HepG2 (cell line): ENCODE measurements at regions not wholly inside any gene's neighbourhood (a gene's known extent, or its start where the extent isn't known, plus 50 kb on each side); places are given as distances from the start of the nearest gene placed in this dataset.

Source experiments
- ATAC-seq: fragments of 200-7000 bp; cut with Tn5 transposase; 3 replicates; pipeline ENCODE4 v1.9.1; 2020; ENCODE audit warnings: mild to moderate bottlenecking, moderate library complexity
- BruUV-seq: library from RNA; stranded (reverse); fragments of 400-500 nt; replicated peaks from 2 replicates; lab custom pipeline; 2021; lab: Mats Ljungman, UMichigan
- CTCF ChIA-PET: fragments of 300-600 bp; formaldehyde crosslinking; extraction: SDS; loops from one replicate; lab custom pipeline; 2021; ENCODE audit warnings: low total read pairs, inconsistent platforms, low intra/inter-chr PET ratio; lab: Yijun Ruan, JAX
- POLR2A ChIA-PET: fragments of 350-600 bp; sonication (Branson Sonifier 250); formaldehyde crosslinking; loops from one replicate; lab custom pipeline; 2020; ENCODE audit warnings: antibody characterized with exemption, inconsistent platforms; lab: Yijun Ruan, JAX
- DNase-seq: peaks from one replicate; pipeline ENCODE4 v3.0.0-alpha.2; 2015; ENCODE audit warnings: low spot score
- FAIRE-seq: peaks from 3 replicates; lab custom pipeline; 2011; peaks lifted over from hg19 to GRCh38; lab: Jason Lieb, UNC
- H2AFZ ChIP-seq: one replicate; pipeline ENCODE4 v1.6.1; 2011; ENCODE audit warnings: low read length, inconsistent platforms
- H3K27ac ChIP-seq: fragments of 300-600 bp; 3 replicates; pipeline ENCODE4 v1.8.0; 2011; ENCODE audit warnings: mixed run types, mild to moderate bottlenecking, mixed read lengths, low read length, inconsistent platforms; ENCODE audit not compliant: insufficient read depth; ENCODE audit errors: extremely low read length
- H3K27me3 ChIP-seq, 2 experiments: fragments of 200-600 bp in 1 of 2; 2 replicates in 1 of 2; 3 replicates in 1 of 2; pipeline versions ENCODE4 v1.6.0 to v1.8.0; 2011; ENCODE audit warnings: low read length in 2 of 2, mild to moderate bottlenecking in 2 of 2, moderate library complexity in 2 of 2, inconsistent platforms in 1 of 2; ENCODE audit not compliant: insufficient read depth in 2 of 2, control insufficient read depth in 1 of 2
- H3K36me3 ChIP-seq, 2 experiments: fragments of 200-600 bp in 1 of 2; replicated peaks in 1 of 2; 2 replicates in 1 of 2; 3 replicates in 1 of 2; pipeline versions ENCODE4 v1.5.1 to v1.8.0; 2011; ENCODE audit warnings: low read length in 2 of 2, inconsistent platforms in 1 of 2; ENCODE audit not compliant: insufficient read depth in 2 of 2, control insufficient read depth in 1 of 2
- H3K4me1 ChIP-seq: 2 replicates; pipeline ENCODE4 v1.5.1; 2012; ENCODE audit warnings: low read length, inconsistent platforms; ENCODE audit not compliant: insufficient read depth
- H3K4me2 ChIP-seq: 2 replicates; pipeline ENCODE4 v1.6.0; 2011; ENCODE audit warnings: low read depth, low read length, inconsistent platforms
- H3K4me3 ChIP-seq, 3 experiments: fragments of 200-600 bp in 1 of 3; sonication (generic), shearing (Covaris generic) in 1 of 3; replicated peaks in 1 of 3; 2 replicates each; pipeline ENCODE4 v1.5.1; 2011 to 2016; ENCODE audit warnings: low read length in 3 of 3, inconsistent platforms in 2 of 3, low read depth in 2 of 3, mild to moderate bottlenecking in 2 of 3, control low read depth in 1 of 3, mixed read lengths in 1 of 3; ENCODE audit not compliant: insufficient read depth in 1 of 3
- H3K79me2 ChIP-seq: one replicate; pipeline ENCODE4 v1.6.1; 2011; ENCODE audit warnings: low read length, inconsistent platforms; ENCODE audit not compliant: insufficient read depth
- H3K9ac ChIP-seq: 2 replicates; pipeline ENCODE4 v1.6.0; 2011; ENCODE audit warnings: mild to moderate bottlenecking, low read depth, low read length, inconsistent platforms; ENCODE audit not compliant: insufficient read depth
- H3K9me3 ChIP-seq: 2 replicates; pipeline ENCODE4 v1.5.1; 2012; ENCODE audit warnings: mild to moderate bottlenecking, low read length
- H4K20me1 ChIP-seq: 2 replicates; pipeline ENCODE4 v1.6.0; 2011; ENCODE audit warnings: inconsistent platforms, mild to moderate bottlenecking, low read length, moderate library complexity; ENCODE audit not compliant: insufficient read depth
- AGO2 ChIP-seq: fragments of 200-400 bp; formaldehyde crosslinking; optimal IDR thresholded peaks from 2 replicates; pipeline ENCODE3; 2017; ENCODE audit warnings: mild to moderate bottlenecking, low read depth, low read length, moderate library complexity
- DMAP1 ChIP-seq: IDR thresholded peaks from 2 replicates; pipeline ENCODE4 v1.6.1; 2016
- HDAC1 ChIP-seq: sonication (generic); formaldehyde crosslinking; IDR thresholded peaks from 2 replicates; pipeline ENCODE4 v1.5.1; 2020; ENCODE audit warnings: mild to moderate bottlenecking, missing genetic modification reagents
- RXRA ChIP-seq: sonication (generic); formaldehyde crosslinking; IDR thresholded peaks from 2 replicates; pipeline ENCODE4 v1.5.1; 2020; ENCODE audit warnings: missing genetic modification reagents
- TRIM22 ChIP-seq: fragments of 450-650 bp; IDR thresholded peaks from 2 replicates; pipeline ENCODE4 v1.6.1; 2017
- TSC22D2 ChIP-seq: sonication (generic); formaldehyde crosslinking; IDR thresholded peaks from 2 replicates; pipeline ENCODE4 v1.5.1; 2020; ENCODE audit warnings: missing genetic modification reagents, mild to moderate bottlenecking, borderline replicate concordance
- WGBS: methylation state at CpG from one replicate; pipeline ENCODE4 v1.1.6; 2017; ENCODE audit warnings: low lambda C conversion rate; 5-methylcytosine and 5-hydroxymethylcytosine counted together
- in situ Hi-C: cut with HindIII; loops from 2 replicates; pipeline ENCODE4 v1.10.0; 2017; ENCODE audit warnings: low pct_unique_long_range_greater_than_20kb; ENCODE audit not compliant: extremely low pct_ligation_motif_present
- intact Hi-C: fragments of 100-400 bp; cut with micrococcal nuclease; formaldehyde crosslinking; loops from one replicate; pipeline ENCODE4 v1.10.0; 2022; ENCODE audit not compliant: unreplicated experiment
- TF ChIP-seq, protein P1 (sequence below): sonication (generic); formaldehyde crosslinking; IDR thresholded peaks from 2 replicates; pipeline ENCODE4 v1.8.1; 2023; ENCODE audit warnings: mild to moderate bottlenecking, missing genetic modification reagents

DNA sequence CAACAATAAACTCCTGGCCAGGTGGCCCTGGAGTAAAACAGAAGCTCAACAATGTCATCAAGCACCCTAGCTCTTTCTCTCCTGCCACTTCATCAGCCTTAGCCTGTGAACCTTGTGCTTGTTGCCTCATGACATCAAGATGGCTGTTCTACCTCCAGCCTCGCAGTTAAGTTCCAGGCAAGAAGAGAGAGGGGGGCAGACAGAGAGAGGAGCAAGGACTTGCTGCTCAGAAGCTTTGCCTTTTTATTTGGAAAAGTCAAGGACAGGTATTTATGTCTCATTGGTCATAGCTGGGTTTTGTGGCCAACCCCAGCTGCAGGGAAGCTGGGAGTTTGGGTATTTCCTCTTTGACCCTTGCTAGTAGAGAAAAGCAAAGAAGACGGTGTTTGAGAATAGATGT lies 60.3 kb upstream of the GADD45A start:
- intact Hi-C loops = no loop called here
- CTCF ChIA-PET = no interaction called here
- in situ Hi-C loops = no loop called here

More for the DNA sequence above, 60.3 kb upstream of the GADD45A start:
- Histone ChIP-seq H2AFZ (no peak overlapping the region), H4K20me1 (no peaks in the 10 kb centered on the region), H3K36me3 (no peaks in the 10 kb centered on the region), H3K9ac (no peak overlapping the region), H3K9me3 (no peaks in the 10 kb centered on the region)
- 11% methylated on average over 2 of the region's 2 CpGs for WGBS
- TF ChIP-seq DMAP1 (CRISPR knock-in tag) (no peak), RXRA (CRISPR knock-in tag) (no peak), AGO2 (no peak), HDAC1 (CRISPR knock-in tag) (no peak), TSC22D2 (no peak), TRIM22 (no peak)
- TF ChIP-seq, protein P1, sequence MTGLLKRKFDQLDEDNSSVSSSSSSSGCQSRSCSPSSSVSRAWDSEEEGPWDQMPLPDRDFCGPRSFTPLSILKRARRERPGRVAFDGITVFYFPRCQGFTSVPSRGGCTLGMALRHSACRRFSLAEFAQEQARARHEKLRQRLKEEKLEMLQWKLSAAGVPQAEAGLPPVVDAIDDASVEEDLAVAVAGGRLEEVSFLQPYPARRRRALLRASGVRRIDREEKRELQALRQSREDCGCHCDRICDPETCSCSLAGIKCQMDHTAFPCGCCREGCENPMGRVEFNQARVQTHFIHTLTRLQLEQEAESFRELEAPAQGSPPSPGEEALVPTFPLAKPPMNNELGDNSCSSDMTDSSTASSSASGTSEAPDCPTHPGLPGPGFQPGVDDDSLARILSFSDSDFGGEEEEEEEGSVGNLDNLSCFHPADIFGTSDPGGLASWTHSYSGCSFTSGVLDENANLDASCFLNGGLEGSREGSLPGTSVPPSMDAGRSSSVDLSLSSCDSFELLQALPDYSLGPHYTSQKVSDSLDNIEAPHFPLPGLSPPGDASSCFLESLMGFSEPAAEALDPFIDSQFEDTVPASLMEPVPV (CRISPR knock-in tag) = no peak
- TF ChIP-seq, all 625 proteins: peak for 0
- H3K4me1 ChIP-seq = no peaks in the 10 kb centered on the region
- 0 out of 5 replicates have a peak, but pooled peaks cover 0 to 7% of the 10 kb centered on the region in 2 experiments for H3K27me3 ChIP-seq
- no TSS peak for BruUV-seq
- no peaks in the 10 kb centered on the region for H3K79me2 ChIP-seq
- no peak overlapping the region for H3K27ac ChIP-seq
- ATAC-seq = no peak
- DNase-seq = no peak
- POLR2A ChIA-PET = no interaction called here
- FAIRE-seq = no peak
- no peak overlapping the region for H3K4me2 ChIP-seq
- no peak overlapping the region for H3K4me3 ChIP-seq
